Transverse colon (tissue), 4 donors: ENCODE measurements at regions not wholly inside any gene's neighbourhood (a gene's known extent, or its start where the extent isn't known, plus 50 kb on each side); places are given as distances from the start of the nearest gene placed in this dataset.

Experiments used
- DNase-seq: peaks from one replicate; pipeline ENCODE4 v3.0.0-alpha.2; 2019
- H3K27ac ChIP-seq, 4 donors: fragments of 200-600 bp; sonication (generic); 2 replicates each; pipeline ENCODE4 v1.5.1; 2016 to 2018; ENCODE audit warnings: inconsistent platforms in 4 of 4
- H3K27me3 ChIP-seq: fragments of 200-600 bp; sonication (generic); 2 replicates; pipeline ENCODE4 v1.5.1; 2017; ENCODE audit warnings: inconsistent platforms
- H3K36me3 ChIP-seq, 4 donors: fragments of 200-600 bp; sonication (generic); 2 replicates each; pipeline ENCODE4 v1.5.1; 2017 to 2019; ENCODE audit warnings: inconsistent platforms in 4 of 4
- H3K4me1 ChIP-seq, 4 donors: fragments of 200-600 bp; sonication (generic); 2 replicates each; pipeline ENCODE4 v1.5.1; 2017 to 2020; ENCODE audit warnings: inconsistent platforms in 4 of 4
- H3K4me3 ChIP-seq, 4 donors: fragments of 200-600 bp; sonication (generic); 1 replicate in 1 of 4; 2 replicates in 3 of 4; pipeline versions ENCODE4 v1.5.1 to v1.6.1; 2017 to 2019; ENCODE audit warnings: inconsistent platforms in 4 of 4
- H3K9me3 ChIP-seq, 2 donors: fragments of 200-600 bp; sonication (generic); 2 replicates each; pipeline ENCODE4 v1.5.1; 2017 to 2019; ENCODE audit warnings: inconsistent platforms in 2 of 2
- EP300 ChIP-seq: sonication (generic); formaldehyde crosslinking; IDR thresholded peaks from one replicate; pipeline ENCODE4 v1.6.1; 2017; ENCODE audit warnings: antibody characterized with exemption, low read depth
- POLR2A ChIP-seq: fragments of 450-650 bp; IDR thresholded peaks from one replicate; pipeline ENCODE4 v1.6.1; 2016; ENCODE audit warnings: antibody characterized with exemption, mild to moderate bottlenecking, moderate library complexity
- POLR2AphosphoS5 ChIP-seq, 3 donors: sonication (generic); formaldehyde crosslinking; IDR thresholded peaks; one replicate each; pipeline ENCODE4 v1.6.1; 2016; ENCODE audit warnings: antibody characterized with exemption in 3 of 3
- WGBS, 2 donors: methylation state at CpG; one replicate each; pipeline ENCODE4 v1.1.5; 2018; ENCODE audit warnings: low coverage in 1 of 2; 5-methylcytosine and 5-hydroxymethylcytosine counted together
- in situ Hi-C, 4 donors: fragments of 200-750 bp; cut with MboI; loops; one replicate each; pipeline versions ENCODE4 v1.15.0 to v1.15.1; 2017; ENCODE audit warnings: low sequenced_read_pairs in 3 of 4, low pct_ligation_motif_present in 1 of 4, low pct_unique_long_range_greater_than_20kb in 1 of 4
- intact Hi-C: fragments of 100-400 bp; cut with DNase I; formaldehyde crosslinking; loops from one replicate; pipeline ENCODE4 v1.15.1; 2023; ENCODE audit warnings: low total_unique reads
- TF ChIP-seq, protein P1 (sequence below), 5 experiments: fragments of 200-600 bp in 3 of 5; fragments of 450-650 bp in 2 of 5; sonication (generic) in 3 of 5; IDR thresholded peaks; 1 replicate in 2 of 5; 2 replicates in 3 of 5; pipeline ENCODE4 v1.5.1; 2016 to 2017; ENCODE audit warnings: antibody characterized with exemption in 5 of 5, inconsistent platforms in 3 of 5, mild to moderate bottlenecking in 2 of 5, moderate library complexity in 1 of 5

DNA sequence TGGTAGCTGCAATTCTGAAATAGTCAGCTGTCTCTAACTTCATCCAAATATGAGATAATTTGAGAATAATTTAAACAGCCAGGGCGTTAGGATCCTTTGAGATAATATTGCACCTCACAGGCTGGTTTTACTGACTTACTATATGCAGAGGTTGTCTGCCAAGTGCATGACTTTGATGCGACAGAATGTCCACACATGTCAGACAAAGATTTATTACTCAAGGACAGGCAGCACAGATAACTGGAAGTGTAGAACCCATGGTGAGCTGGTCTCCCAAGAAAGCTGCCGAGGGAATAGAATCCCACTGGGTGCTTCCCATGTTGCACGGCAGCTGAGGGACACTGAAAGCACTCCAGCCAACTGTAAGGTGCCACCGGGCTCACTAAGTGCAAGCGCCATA is 166.2 kb upstream of the GALNTL6 start:
- intact Hi-C loops (no loop called here), in situ Hi-C loops (no loop called here)
- H3K27me3 ChIP-seq, result no peaks in the 10 kb centered on the region
- H3K27ac ChIP-seq, result no peak overlapping the region
- no peaks in the 10 kb centered on the region for H3K36me3 ChIP-seq
- no peak for DNase-seq
- TF ChIP-seq EP300 (no peak), POLR2AphosphoS5 (IDR thresholded peaks at IDR 0.05) (no peak), POLR2A (no peak)
- TF ChIP-seq, protein P1, sequence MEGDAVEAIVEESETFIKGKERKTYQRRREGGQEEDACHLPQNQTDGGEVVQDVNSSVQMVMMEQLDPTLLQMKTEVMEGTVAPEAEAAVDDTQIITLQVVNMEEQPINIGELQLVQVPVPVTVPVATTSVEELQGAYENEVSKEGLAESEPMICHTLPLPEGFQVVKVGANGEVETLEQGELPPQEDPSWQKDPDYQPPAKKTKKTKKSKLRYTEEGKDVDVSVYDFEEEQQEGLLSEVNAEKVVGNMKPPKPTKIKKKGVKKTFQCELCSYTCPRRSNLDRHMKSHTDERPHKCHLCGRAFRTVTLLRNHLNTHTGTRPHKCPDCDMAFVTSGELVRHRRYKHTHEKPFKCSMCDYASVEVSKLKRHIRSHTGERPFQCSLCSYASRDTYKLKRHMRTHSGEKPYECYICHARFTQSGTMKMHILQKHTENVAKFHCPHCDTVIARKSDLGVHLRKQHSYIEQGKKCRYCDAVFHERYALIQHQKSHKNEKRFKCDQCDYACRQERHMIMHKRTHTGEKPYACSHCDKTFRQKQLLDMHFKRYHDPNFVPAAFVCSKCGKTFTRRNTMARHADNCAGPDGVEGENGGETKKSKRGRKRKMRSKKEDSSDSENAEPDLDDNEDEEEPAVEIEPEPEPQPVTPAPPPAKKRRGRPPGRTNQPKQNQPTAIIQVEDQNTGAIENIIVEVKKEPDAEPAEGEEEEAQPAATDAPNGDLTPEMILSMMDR (IDR thresholded peaks at IDR 0.05), result no peak
- H3K4me1 ChIP-seq, result no peaks in the 10 kb centered on the region
- WGBS, 2 donors, result 9 to 69% methylated on average over 1 to 6 of the region's 6 CpGs
- H3K4me3 ChIP-seq, result no peak overlapping the region
- H3K9me3 ChIP-seq, result no peaks in the 10 kb centered on the region

- 75 to 80% methylated on average over 3 to 7 of the region's 7 CpGs for WGBS, 2 donors
- no peaks in the 10 kb centered on the region for H3K27me3 ChIP-seq
- H3K4me1 ChIP-seq, result no peaks in the 10 kb centered on the region
- H3K9me3 ChIP-seq, result no peaks in the 10 kb centered on the region
- TF ChIP-seq POLR2A, result no peak
- no peak for TF ChIP-seq EP300
- TF ChIP-seq, protein P1 (IDR thresholded peaks at IDR 0.05), result no peak
- no peak for TF ChIP-seq POLR2AphosphoS5 (IDR thresholded peaks at IDR 0.05)
- DNase-seq, result no peak
- intact Hi-C loops, result no loop called here
- H3K27ac ChIP-seq, result no peak overlapping the region
- no peaks in the 10 kb centered on the region for H3K36me3 ChIP-seq
- in situ Hi-C loops, result no loop called here
- no peak overlapping the region for H3K4me3 ChIP-seq
Measured at GRCh38 chr4:171644430-171645057, 168.7 kb upstream of the GALNTL6 start.

GRCh38 chr4:171639540-171639939 is 173.7 kb upstream of the GALNTL6 start:
- Histone ChIP-seq H3K36me3 (no peaks in the 10 kb centered on the region), H3K27me3 (no peaks in the 10 kb centered on the region), H3K4me3 (no peak overlapping the region), H3K4me1 (no peaks in the 10 kb centered on the region), H3K9me3 (no peaks in the 10 kb centered on the region), H3K27ac (no peak overlapping the region)
- TF ChIP-seq, protein P1 (IDR thresholded peaks at IDR 0.05), result no peak
- TF ChIP-seq EP300, result no peak
- WGBS, 2 donors, result 49% methylated on average over 4 to 5 of the region's 5 CpGs
- no peak for DNase-seq
- intact Hi-C loops, result no loop called here
- in situ Hi-C loops, result no loop called here

GRCh38 chr4:171636606-171637005 is 176.6 kb upstream of the GALNTL6 start:
- no peak for DNase-seq
- H3K36me3 ChIP-seq, result no peaks in the 10 kb centered on the region
- 80 to 84% methylated on average over 2 of the region's 2 CpGs for WGBS, 2 donors
- no peak overlapping the region for H3K4me3 ChIP-seq
- H3K9me3 ChIP-seq, result no peaks in the 10 kb centered on the region
- H3K27me3 ChIP-seq, result no peaks in the 10 kb centered on the region
- intact Hi-C loops, result no loop called here
- no peaks in the 10 kb centered on the region for H3K4me1 ChIP-seq
- in situ Hi-C loops, result no loop called here
- no peak for TF ChIP-seq POLR2AphosphoS5 (IDR thresholded peaks at IDR 0.05)
- TF ChIP-seq, protein P1 (IDR thresholded peaks at IDR 0.05), result no peak
- TF ChIP-seq POLR2A, result no peak
- TF ChIP-seq EP300, result no peak
- no peak overlapping the region for H3K27ac ChIP-seq
